Tibial nerve (tissue), 3 donors: ENCODE measurements at regions not wholly inside any gene's neighbourhood (a gene's known extent, or its start where the extent isn't known, plus 50 kb on each side); places are given as distances from the start of the nearest gene placed in this dataset.
"Not testable (repeated sequence)": the region's sequence is repeated elsewhere in the genome, so short reads cannot be mapped to it uniquely, and the experiment has no call there.

Source experiments
- POLR2A ChIP-seq, 2 donors: fragments of 450-650 bp; IDR thresholded peaks; one replicate each; pipeline ENCODE4 v1.6.1; 2017; ENCODE audit warnings: antibody characterized with exemption in 2 of 2, mild to moderate bottlenecking in 2 of 2, moderate library complexity in 2 of 2
- TF ChIP-seq, protein P1 (sequence below), 5 experiments: fragments of 200-600 bp in 3 of 5; fragments of 450-650 bp in 2 of 5; sonication (generic) in 3 of 5; IDR thresholded peaks; one replicate each; pipeline ENCODE4 v1.5.1; 2016 to 2019; ENCODE audit warnings: antibody characterized with exemption in 5 of 5, mild to moderate bottlenecking in 3 of 5, moderate library complexity in 2 of 5

DNA sequence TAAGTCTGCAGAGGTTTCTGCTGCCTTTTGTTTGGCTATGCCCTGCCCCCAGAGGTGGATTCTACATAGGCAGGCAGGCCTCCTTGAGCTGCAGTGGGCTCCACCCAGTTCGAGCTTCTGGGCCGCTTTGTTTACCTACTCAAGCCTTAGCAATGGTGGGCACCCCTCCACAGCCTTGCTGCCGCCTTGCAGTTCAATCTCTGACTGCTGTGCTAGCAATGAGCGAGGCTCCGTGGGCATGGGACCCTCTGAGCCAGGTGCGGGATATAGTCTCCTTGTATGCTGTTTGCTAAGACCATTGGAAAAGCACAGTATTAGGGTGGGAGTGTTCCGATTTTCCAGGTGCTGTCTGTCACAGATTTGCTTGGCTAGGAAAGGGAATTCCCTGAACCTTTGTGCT is 102.7 kb downstream of the TFAP2B start:
- TF ChIP-seq POLR2A (IDR thresholded peaks at IDR 0.05), result not testable (repeated sequence)
- TF ChIP-seq, protein P1, sequence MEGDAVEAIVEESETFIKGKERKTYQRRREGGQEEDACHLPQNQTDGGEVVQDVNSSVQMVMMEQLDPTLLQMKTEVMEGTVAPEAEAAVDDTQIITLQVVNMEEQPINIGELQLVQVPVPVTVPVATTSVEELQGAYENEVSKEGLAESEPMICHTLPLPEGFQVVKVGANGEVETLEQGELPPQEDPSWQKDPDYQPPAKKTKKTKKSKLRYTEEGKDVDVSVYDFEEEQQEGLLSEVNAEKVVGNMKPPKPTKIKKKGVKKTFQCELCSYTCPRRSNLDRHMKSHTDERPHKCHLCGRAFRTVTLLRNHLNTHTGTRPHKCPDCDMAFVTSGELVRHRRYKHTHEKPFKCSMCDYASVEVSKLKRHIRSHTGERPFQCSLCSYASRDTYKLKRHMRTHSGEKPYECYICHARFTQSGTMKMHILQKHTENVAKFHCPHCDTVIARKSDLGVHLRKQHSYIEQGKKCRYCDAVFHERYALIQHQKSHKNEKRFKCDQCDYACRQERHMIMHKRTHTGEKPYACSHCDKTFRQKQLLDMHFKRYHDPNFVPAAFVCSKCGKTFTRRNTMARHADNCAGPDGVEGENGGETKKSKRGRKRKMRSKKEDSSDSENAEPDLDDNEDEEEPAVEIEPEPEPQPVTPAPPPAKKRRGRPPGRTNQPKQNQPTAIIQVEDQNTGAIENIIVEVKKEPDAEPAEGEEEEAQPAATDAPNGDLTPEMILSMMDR (IDR thresholded peaks at IDR 0.05), result not testable (repeated sequence)
